Epithelial cell of proximal tubule (primary cell): ENCODE measurements at regions not wholly inside any gene's neighbourhood (a gene's known extent, or its start where the extent isn't known, plus 50 kb on each side); places are given as distances from the start of the nearest gene placed in this dataset.

Experiments
- DNase-seq: peaks from one replicate; pipeline ENCODE4 v3.0.0-alpha.2; 2011; ENCODE audit warnings: low read depth
- H3K4me3 ChIP-seq: 2 replicates; pipeline ENCODE4 v1.5.1; 2011; ENCODE audit warnings: low read depth, mild to moderate bottlenecking, low read length
- TF ChIP-seq, protein P1 (sequence below): conservative IDR thresholded peaks from 2 replicates; pipeline ENCODE4 v1.5.1; 2012; ENCODE audit warnings: low read depth, mild to moderate bottlenecking, low read length

DNA sequence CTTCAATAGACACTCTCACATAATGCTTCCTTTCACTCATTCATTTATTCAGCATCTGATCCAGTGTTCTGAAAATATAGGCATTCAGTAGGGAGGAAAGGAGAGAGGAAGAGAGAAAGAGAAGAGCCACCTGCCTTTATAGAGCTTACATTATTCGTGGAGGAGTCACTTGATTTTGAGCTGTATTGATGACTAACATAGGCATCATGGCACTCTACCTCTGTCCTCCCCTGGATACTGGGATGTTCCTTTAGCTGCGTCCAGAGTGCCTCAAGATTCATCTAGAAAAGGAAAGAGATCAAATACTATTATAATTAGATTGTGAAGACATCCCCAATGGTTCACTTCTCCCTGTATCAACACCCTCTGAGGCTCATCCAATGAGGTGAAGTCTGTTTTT lies 345.1 kb downstream of the SPATA31D1 start:
- no peak overlapping the region for H3K4me3 ChIP-seq
- DNase-seq = no peak
- TF ChIP-seq, protein P1, sequence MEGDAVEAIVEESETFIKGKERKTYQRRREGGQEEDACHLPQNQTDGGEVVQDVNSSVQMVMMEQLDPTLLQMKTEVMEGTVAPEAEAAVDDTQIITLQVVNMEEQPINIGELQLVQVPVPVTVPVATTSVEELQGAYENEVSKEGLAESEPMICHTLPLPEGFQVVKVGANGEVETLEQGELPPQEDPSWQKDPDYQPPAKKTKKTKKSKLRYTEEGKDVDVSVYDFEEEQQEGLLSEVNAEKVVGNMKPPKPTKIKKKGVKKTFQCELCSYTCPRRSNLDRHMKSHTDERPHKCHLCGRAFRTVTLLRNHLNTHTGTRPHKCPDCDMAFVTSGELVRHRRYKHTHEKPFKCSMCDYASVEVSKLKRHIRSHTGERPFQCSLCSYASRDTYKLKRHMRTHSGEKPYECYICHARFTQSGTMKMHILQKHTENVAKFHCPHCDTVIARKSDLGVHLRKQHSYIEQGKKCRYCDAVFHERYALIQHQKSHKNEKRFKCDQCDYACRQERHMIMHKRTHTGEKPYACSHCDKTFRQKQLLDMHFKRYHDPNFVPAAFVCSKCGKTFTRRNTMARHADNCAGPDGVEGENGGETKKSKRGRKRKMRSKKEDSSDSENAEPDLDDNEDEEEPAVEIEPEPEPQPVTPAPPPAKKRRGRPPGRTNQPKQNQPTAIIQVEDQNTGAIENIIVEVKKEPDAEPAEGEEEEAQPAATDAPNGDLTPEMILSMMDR = no peak

GRCh38 chr9:82334286-82334685 lies 345.7 kb downstream of the SPATA31D1 start:
- H3K4me3 ChIP-seq = no peak overlapping the region
- TF ChIP-seq, protein P1 = no peak
- DNase-seq = no peak

DNA sequence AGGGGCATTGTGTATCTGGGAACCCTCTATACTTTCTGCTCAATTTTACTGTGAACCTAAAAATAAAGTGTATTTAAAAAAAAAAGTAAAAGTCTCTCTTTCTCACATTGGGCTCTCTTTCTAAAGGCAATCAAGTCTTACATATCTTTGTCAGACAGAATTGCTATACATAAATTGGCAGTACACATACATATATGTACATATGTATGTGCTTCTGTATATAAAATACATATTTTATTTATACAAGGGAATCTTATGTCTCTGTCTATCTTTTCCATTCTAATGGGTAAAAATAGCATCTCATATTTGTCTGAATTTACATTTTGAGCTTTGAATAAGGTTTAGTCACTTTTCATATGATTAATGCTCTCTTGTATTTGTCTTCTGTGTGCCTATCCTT lies 348.8 kb downstream of the SPATA31D1 start:
- no peak for DNase-seq

DNA sequence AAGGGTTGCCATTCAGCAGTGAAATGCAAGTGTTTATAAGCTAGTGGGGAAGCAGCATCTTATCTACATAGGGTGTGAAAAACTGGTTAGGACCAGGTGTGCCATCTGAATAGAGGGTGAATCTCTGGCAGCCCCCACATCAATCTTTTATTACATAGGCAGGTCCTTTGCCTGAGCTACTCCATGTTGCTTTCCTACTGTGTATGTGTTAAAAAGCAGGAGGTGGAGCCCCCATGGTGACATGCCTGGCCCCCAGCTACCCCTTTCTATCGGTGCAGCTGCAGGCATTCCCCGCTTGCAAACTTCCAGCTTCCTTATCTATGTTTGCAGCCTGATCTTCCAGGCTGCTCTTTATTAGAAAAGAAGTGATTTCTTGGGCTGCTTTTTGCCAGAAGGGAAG lies 353.5 kb downstream of the SPATA31D1 start:
- no peak for DNase-seq

More for the DNA sequence above, 348.8 kb downstream of the SPATA31D1 start:
- TF ChIP-seq, protein P1 = no peak
- H3K4me3 ChIP-seq = no peak overlapping the region

DNA sequence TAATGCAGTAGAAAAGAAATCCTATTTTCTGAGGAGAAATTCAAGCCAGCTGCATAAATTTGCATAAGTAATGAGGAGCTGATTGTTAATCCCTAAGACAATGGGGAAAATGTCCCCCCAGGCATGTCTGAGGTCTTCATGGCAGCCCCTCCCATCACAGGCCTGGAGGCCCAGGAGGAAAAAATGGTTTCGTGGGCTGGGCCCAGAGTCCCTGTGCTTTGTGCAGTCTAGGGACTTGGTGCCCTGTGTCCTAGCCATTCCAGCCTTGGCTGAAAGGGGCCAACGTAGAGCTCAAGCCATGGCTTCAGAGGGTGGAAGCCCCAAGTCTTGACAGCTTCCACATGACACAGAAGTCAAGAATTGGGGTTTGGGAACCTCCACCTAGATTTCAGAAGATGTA lies 357.5 kb downstream of the SPATA31D1 start:
- no peak for DNase-seq
- H3K4me3 ChIP-seq = no peak overlapping the region
- TF ChIP-seq, protein P1 = no peak

More for the DNA sequence above, 353.5 kb downstream of the SPATA31D1 start:
- no peak overlapping the region for H3K4me3 ChIP-seq
- TF ChIP-seq, protein P1 = no peak

DNA sequence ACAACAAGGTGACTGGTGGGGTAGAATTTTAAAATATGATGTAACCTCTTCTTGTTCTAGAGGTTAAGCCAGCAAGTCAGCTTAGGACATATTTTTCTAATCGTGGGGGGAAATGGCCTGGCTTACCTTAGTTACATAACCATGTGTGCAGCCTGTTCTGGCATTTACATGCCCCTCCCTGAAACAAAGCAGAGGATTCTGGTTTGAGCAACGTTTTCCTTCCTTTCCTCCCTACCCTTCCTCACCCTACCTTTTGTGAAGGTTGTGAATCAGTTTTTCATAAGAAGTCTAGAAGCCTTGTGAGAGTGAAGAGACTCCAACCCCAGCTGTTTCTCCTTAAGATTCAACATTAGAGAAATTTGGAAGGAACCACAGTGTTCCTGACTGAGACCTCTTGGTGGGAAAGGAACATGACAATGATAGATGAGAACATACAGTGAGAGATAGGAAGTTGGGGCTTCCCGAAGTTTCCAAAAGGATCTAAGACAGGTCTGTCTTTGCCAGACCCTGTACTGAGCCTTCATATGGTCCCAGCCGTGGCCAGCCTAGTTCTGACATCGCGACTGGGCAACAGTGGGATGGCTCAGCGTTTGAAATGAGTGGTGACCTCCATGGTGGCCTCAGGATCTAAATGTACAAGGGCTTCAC lies 365.2 kb downstream of the SPATA31D1 start:
- no peak overlapping the region for H3K4me3 ChIP-seq
- DNase-seq = no peak
- TF ChIP-seq, protein P1 = no peak

DNA sequence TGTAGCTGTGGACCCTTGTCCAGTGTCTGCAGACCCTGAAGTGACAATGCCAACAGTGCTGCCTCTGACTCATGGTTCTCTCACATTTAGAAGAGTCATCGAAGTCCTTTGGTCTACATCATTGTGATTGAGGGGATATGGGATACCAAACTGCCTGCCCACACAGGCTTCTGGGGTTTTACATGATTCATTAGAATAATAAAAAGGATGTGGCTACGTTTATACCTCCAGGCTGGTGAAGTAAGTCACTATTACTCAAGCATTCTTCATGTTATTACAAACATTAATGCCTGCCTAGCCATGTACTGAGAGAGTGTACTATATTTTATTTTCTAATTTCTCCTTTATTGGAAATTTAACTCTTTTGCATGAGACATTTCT lies 365.7 kb downstream of the SPATA31D1 start:
- TF ChIP-seq, protein P1 = no peak
- H3K4me3 ChIP-seq = no peak overlapping the region
- DNase-seq = peak; percentile 33
